Hepatocyte (in vitro differentiated cells): ENCODE measurements at regions not wholly inside any gene's neighbourhood (a gene's known extent, or its start where the extent isn't known, plus 50 kb on each side); places are given as distances from the start of the nearest gene placed in this dataset.

Experiments used
- DNase-seq: peaks from one replicate; pipeline ENCODE4 v3.0.0-alpha.2; 2016; ENCODE audit warnings: low spot score
- H2AFZ ChIP-seq: fragments of 200-600 bp; sonication (generic); 2 replicates; pipeline ENCODE4 v1.6.0; 2016; ENCODE audit warnings: antibody characterized with exemption, mild to moderate bottlenecking
- H3K27ac ChIP-seq: fragments of 200-600 bp; sonication (generic); 2 replicates; pipeline ENCODE4 v1.5.1; 2016; ENCODE audit warnings: mild to moderate bottlenecking
- H3K27me3 ChIP-seq: fragments of 200-600 bp; sonication (generic); 2 replicates; pipeline ENCODE4 v1.6.1; 2016
- H3K36me3 ChIP-seq: fragments of 200-600 bp; sonication (generic); replicated peaks from 2 replicates; pipeline ENCODE4 v1.5.1; 2016; ENCODE audit warnings: low read depth; ENCODE audit not compliant: insufficient read depth
- H3K4me1 ChIP-seq: fragments of 200-600 bp; sonication (generic); 2 replicates; pipeline ENCODE4 v1.5.1; 2016; ENCODE audit warnings: mild to moderate bottlenecking, moderate library complexity; ENCODE audit not compliant: insufficient read depth
- H3K4me2 ChIP-seq: fragments of 200-600 bp; sonication (generic); 2 replicates; pipeline ENCODE4 v1.6.0; 2016
- H3K4me3 ChIP-seq: fragments of 200-600 bp; sonication (generic); 2 replicates; pipeline ENCODE4 v1.5.1; 2016; ENCODE audit warnings: mild to moderate bottlenecking
- H3K79me2 ChIP-seq: fragments of 200-600 bp; sonication (generic); 2 replicates; pipeline ENCODE4 v1.6.0; 2017; ENCODE audit warnings: mild to moderate bottlenecking
- H3K9me2 ChIP-seq: fragments of 200-600 bp; sonication (generic); replicated peaks from 2 replicates; pipeline ENCODE4 v1.6.0; 2017; ENCODE audit warnings: mild to moderate bottlenecking; ENCODE audit not compliant: insufficient read depth
- H3K9me3 ChIP-seq: fragments of 200-600 bp; sonication (generic); 2 replicates; pipeline ENCODE4 v1.5.1; 2016; ENCODE audit warnings: low read depth, mild to moderate bottlenecking
- H4K20me1 ChIP-seq: fragments of 200-600 bp; sonication (generic); 2 replicates; pipeline ENCODE4 v1.6.0; 2016; ENCODE audit warnings: mild to moderate bottlenecking; ENCODE audit not compliant: insufficient read depth, poor library complexity, severe bottlenecking
- CTCF ChIP-seq: fragments of 200-600 bp; sonication (generic); IDR thresholded peaks from 2 replicates; pipeline ENCODE4 v1.5.1; 2016; ENCODE audit warnings: antibody characterized with exemption, mild to moderate bottlenecking; ENCODE audit not compliant: poor library complexity
- EZH2 ChIP-seq: fragments of 200-600 bp; sonication (generic); IDR thresholded peaks from 2 replicates; pipeline ENCODE4 v1.6.1; 2016; ENCODE audit warnings: antibody characterized with exemption, mild to moderate bottlenecking, borderline replicate concordance
- EZH2phosphoT487 ChIP-seq: fragments of 200-600 bp; sonication (generic); IDR thresholded peaks from one replicate; pipeline ENCODE4 v1.6.1; 2018; ENCODE audit warnings: antibody characterized with exemption, mild to moderate bottlenecking, low read depth, moderate library complexity; ENCODE audit not compliant: unreplicated experiment, severe bottlenecking
- WGBS: methylation state at CpG from one replicate; pipeline ENCODE4 v1.1.6; 2016; ENCODE audit warnings: low lambda C conversion rate; ENCODE audit errors: missing lambda C conversion rate; 5-methylcytosine and 5-hydroxymethylcytosine counted together

GRCh38 chr14:101121508-101122139, 218.1 kb upstream of the RTL1 start:
- Histone ChIP-seq H3K9me2 (no peaks in the 10 kb centered on the region), H3K27me3 (no peaks in the 10 kb centered on the region), H3K79me2 (no peaks in the 10 kb centered on the region), H3K4me3 (no peak overlapping the region), H2AFZ (no peak overlapping the region), H4K20me1 (no peaks in the 10 kb centered on the region), H3K4me1 (no peaks in the 10 kb centered on the region), H3K36me3 (no peaks in the 10 kb centered on the region), H3K9me3 (no peaks in the 10 kb centered on the region), H3K27ac (no peak overlapping the region), H3K4me2 (no peak overlapping the region)
- no peak for DNase-seq
- 91% methylated on average over 13 of the region's 13 CpGs for WGBS
- TF ChIP-seq EZH2phosphoT487 (no peak), CTCF (no peak), EZH2 (no peak)

GRCh38 chr14:101122237-101123141, 219.0 kb upstream of the RTL1 start:
- H3K27ac ChIP-seq = no peak overlapping the region
- peaks cover 3% of the 10 kb centered on the region for H3K4me1 ChIP-seq
- no peaks in the 10 kb centered on the region for H3K36me3 ChIP-seq
- no peaks in the 10 kb centered on the region for H3K9me3 ChIP-seq
- H3K27me3 ChIP-seq = no peaks in the 10 kb centered on the region
- H3K9me2 ChIP-seq = no peaks in the 10 kb centered on the region
- H3K79me2 ChIP-seq = no peaks in the 10 kb centered on the region
- no peak overlapping the region for H3K4me2 ChIP-seq
- DNase-seq = no peak
- no peak overlapping the region for H2AFZ ChIP-seq
- no peak for TF ChIP-seq CTCF
- no peak for TF ChIP-seq EZH2phosphoT487
- TF ChIP-seq EZH2 = no peak
- H3K4me3 ChIP-seq = no peak overlapping the region
- no peaks in the 10 kb centered on the region for H4K20me1 ChIP-seq
- 90% methylated on average over 21 of the region's 21 CpGs for WGBS

GRCh38 chr14:101123618-101124510, 220.3 kb upstream of the RTL1 start:
- TF ChIP-seq CTCF (no peak), EZH2 (no peak), EZH2phosphoT487 (no peak)
- H3K79me2 ChIP-seq = no peaks in the 10 kb centered on the region
- no peak overlapping the region for H3K4me2 ChIP-seq
- no peaks in the 10 kb centered on the region for H3K9me3 ChIP-seq
- no peak for DNase-seq
- H3K9me2 ChIP-seq = no peaks in the 10 kb centered on the region
- H3K4me1 ChIP-seq = peaks cover 3% of the 10 kb centered on the region
- H2AFZ ChIP-seq = no peak overlapping the region
- H3K4me3 ChIP-seq = no peak overlapping the region
- WGBS = 84% methylated on average over 19 of the region's 19 CpGs
- H4K20me1 ChIP-seq = no peaks in the 10 kb centered on the region
- H3K36me3 ChIP-seq = no peaks in the 10 kb centered on the region
- no peak overlapping the region for H3K27ac ChIP-seq
- no peaks in the 10 kb centered on the region for H3K27me3 ChIP-seq
